ENCODE measurements at regions not wholly inside any gene's neighbourhood (a gene's known extent, or its start where the extent isn't known, plus 50 kb on each side); places are given as distances from the start of the nearest gene placed in this dataset.
"Not testable (repeated sequence)": the region's sequence is repeated elsewhere in the genome, so short reads cannot be mapped to it uniquely, and the experiment has no call there.

- peak in 1 of 2 experiments; percentile 1 for DNase-seq
Measured at GRCh38 chr19:30066781-30067759, 125.0 kb downstream of the URI1 start.

DNA sequence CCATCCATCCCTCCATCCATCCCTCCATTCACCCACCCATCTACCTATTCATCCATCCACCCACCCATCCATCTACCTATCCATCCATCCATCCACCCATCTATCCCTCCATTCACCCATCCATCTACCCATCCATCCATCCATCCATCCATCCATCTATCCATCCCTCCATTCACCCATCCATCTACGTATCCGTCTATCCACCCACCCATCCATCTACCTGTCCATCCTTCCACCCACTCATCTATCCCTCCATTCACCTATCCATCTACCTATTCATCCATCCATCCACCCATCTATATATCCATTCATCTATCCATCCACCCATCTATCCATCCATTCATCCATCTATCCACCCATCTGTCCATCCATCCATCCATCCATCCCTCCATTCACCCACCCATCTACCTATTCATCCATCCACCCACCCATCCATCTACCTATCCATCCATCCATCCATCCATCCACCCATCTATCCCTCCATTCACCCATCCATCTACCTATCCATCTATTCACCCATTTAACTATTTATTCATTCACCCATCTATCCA lies 126.0 kb downstream of the URI1 start:
- DNase-seq, result not testable (repeated sequence)

- no peak for DNase-seq
Measured at GRCh38 chr19:30068528-30069395, 126.7 kb downstream of the URI1 start.

DNA sequence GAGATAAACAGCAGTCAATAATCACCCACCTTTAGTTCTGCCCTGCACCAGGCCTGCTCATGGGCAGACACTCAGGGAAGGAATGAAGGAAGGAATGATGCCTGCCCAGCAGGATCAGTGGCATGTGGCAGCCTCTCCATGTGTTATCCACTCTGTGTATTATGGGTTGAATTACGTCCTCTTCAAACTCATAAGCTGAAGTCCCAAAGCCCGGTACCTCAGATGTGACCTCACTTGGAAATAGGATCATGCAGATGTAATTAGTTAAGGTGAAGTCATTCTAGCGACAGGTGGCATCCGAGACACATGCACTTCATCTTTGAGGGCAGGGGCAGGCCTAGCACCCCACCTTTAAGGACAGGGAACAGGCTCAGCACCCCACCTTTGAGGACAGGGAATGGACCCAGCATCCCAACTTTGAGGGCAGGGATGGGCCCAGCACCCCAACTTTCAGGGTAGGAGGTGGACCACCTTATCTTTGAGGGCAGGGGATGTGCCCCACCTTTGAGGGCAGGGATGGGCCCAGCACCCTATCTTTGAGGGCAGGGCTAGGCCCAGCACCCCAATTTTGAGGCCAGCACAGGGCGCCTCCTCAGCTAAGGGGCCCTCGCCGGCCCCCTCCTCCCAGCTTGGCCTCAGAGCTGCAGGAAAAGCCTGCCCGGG lies 127.6 kb downstream of the URI1 start:
- no peak for DNase-seq

GRCh38 chr19:30070198-30070967 lies 128.3 kb downstream of the URI1 start:
- no peak for DNase-seq

DNA sequence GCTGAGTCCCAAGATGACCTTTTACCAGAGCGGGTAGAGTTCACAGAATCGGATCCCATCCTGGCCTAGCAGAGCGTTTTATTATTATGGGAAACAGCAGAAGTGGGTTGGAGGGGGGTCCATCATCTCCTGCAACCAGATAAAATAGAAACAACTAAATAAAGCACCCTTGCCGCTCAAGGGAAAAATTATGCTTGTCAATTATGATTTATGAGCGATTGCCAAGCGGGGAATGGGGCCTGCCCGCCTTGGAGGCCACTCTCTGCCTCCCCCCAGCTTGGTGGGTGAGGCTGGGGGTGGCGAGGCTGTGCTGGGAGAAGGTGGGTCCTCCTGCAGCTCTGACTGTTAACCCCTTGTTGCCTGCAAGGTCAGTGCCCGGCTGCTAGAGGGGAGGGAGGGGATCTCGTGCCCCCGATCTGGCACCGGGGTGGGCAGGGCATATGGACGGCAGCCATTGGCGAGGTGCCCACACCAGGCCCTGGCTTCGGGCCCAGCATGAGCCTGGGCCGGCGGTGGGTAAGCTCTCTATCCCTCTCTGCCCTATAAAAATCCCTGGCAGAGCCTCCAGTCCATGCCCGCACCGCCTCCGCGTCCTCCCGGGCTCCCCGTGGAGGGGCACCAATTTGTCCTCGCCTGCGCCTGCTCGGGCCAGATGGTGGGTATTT lies 129.1 kb downstream of the URI1 start:
- DNase-seq, result no peak

DNA sequence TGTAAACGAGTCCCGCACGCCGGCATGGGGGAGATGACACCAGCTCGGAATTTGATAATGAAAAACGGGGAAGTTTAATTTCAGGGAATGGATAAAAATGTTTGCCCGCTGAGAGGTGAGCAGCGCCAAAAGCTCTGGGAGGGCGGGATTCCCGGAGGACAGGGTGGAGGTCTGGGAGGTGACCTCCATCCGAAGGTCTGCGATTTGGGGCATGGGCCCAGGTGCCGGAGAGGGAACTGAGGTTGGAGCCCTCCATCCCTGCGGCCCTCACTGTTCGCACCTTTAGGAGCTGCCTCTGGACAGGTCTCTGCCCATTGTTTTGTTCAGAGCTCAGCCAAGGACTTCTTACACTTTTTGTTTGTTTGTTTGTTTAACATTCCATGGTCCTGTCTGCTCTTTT lies 129.8 kb downstream of the URI1 start:
- DNase-seq, result no peak

DNA sequence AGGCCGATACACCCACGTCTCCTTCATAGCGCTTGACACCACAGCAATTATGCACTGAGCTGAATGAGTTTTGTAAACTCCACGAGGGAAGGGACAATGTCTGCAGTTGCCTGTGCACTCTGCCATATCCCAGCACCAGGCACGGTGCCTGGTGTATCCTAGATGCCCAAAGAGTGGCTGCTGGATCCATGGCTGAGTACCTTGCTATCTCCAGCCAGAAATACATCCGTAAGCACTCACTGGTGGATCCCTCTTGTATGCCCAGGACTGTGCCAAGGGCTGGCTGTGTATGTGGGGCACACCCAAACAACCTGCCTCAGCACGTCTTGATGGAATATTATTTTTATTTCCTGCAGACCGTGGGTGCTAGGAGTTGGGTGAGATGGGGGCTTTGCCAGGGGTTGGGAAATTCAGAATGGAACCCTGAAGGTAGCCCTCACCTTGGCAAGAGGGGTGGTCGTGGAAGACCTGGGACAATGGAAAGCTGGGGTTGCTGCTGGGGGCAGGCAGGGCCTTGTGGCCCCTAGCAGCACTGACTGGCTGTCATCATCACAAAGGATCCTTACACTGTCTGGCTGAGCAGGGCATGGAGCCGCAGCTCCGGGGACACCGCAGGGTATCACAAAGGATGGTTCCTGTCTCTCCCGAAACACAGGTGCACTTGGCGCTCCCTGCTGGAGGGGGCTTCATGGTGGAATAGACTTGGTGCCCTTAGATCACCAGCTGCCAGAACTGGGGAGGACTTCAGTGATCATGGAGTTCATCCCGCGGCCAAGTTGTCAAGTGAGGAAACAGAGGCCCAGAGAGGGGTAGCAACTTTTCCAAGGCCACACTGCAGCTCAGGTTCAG lies 131.3 kb downstream of the URI1 start:
- no peak for DNase-seq

GRCh38 chr19:30074096-30074495 lies 132.1 kb downstream of the URI1 start:
- DNase-seq, result no peak

DNA sequence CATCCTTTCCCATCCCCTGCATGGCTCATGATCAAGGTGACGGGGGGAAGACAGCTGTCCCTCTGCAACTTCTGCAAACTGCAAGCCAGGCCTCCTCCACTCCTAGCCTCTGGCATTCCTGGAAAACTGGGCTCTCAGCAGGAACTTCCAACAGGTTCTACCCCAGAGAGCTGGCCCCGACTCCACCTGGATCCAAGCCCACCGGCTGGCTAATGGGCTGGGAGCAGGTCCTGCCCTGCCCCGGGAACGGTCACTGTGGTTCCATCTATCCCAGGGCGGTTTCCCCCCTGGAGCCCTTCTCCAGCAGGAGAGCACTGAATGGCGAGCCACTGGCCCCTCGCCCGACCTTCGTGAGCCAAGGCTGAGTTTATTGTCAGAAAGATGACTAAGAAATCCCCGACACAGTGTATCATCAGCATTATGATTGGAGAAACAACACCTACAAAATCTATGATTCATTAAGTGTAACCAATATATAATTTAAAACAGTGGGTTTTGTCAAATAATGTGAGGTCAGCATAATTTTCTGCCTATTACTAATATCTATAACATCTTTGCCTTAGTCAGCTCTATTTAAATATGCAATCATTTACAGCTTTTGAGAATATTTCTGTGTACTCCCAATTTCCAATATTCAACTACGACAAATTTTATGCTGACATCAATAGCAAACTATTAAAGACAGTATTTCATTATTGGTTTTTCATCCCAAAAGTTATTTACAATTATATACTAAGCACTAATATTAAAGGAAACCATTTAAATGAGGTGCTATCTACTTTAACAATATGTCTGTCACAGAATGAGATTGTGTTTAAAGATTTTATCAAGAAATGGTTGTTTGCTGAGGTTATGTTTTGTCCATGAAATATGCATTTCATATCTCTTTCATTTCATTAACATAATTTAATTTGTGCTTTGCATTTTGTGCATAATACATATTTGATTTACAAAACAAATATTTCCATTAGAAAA lies 133.0 kb downstream of the URI1 start:
- DNase-seq, result no peak

- DNase-seq, result no peak
Measured at GRCh38 chr19:30076101-30076551, 134.1 kb downstream of the URI1 start.

DNA sequence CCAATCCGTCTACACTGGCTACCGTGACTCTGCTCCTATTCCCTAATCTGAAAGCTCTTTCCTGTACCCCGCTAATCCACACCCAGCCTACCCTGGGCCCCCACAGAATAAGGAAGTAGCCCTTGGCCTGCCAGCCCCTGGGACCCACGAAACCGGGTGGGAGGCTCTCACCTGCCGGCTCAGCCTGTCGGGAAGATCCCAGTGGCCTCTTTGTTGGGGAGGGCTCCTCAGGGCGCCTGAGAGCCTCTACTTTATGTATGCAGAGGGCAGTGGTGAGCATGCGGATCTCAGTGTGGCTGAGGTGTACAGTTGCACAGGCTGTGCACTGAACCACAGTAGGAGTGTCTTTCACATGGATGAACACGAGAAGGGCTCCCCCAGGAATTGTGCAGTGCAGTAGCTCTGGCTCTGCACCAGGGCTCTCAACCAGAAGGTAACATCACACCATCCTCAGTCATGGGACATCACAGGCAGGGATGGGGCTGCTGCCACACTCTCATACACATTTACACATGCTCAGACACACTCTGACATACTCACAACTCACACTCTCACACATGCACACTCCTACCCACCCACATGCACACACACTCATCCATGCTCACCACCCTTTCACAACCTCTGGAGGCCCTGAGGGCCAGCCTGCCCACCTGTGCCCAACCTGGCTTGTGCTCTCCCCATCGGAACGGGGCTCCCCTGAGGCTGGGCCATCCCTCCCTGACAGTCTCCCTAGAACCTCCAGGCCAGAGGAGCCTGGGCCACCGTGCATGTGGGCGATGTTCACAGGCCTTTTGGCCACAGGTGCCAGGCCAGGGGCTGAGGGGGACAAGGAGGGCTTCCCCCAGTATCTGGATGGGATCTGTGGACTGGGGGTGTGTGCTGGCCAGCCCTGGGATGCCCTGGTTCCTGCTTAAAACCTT lies 135.0 kb downstream of the URI1 start:
- no peak for DNase-seq

- no peak for DNase-seq
Measured at GRCh38 chr19:30077851-30078355, 135.9 kb downstream of the URI1 start.

GRCh38 chr19:30078381-30078910 lies 136.4 kb downstream of the URI1 start:
- no peak for DNase-seq

GRCh38 chr19:30079200-30079599 lies 137.2 kb downstream of the URI1 start:
- no peak for DNase-seq

DNA sequence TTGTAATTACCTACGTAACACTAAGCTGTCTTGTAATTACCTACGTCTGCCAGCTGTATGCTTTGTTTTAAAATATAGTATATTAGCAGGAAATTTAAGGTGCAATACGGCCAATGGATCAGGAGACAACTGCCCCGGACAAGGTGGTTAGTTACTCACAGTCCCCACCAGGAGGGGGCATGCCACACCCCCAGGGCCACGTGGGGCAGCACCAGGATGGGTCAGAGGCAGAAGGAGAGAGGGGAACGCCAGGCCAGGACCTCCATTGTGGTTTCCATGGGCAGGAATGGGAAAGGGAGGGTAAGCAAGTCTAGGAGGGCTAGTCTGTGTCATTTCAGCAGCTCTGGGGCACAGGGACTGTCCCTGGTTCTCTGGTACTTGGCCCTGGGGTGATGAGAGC lies 140.1 kb downstream of the URI1 start:
- DNase-seq, result no peak

GRCh38 chr19:30082611-30083010 lies 140.6 kb downstream of the URI1 start:
- no peak for DNase-seq
